HCT116 (cell line): ENCODE measurements at regions not wholly inside any gene's neighbourhood (a gene's known extent, or its start where the extent isn't known, plus 50 kb on each side); places are given as distances from the start of the nearest gene placed in this dataset.
"Not testable (repeated sequence)": the region's sequence is repeated elsewhere in the genome, so short reads cannot be mapped to it uniquely, and the experiment has no call there.

Experiments used
- CBX3 ChIP-seq: IDR thresholded peaks from 2 replicates; pipeline ENCODE4 v1.6.1; 2012; ENCODE audit warnings: low read depth
- CTCF ChIP-seq, 3 experiments: fragments of 200-600 bp in 1 of 3; sonication (generic) in 1 of 3; IDR thresholded peaks in 2 of 3; conservative IDR thresholded peaks in 1 of 3; 2 replicates each; pipeline ENCODE4 v1.5.1; 2012 to 2017; ENCODE audit warnings: low read depth in 2 of 3, low read length in 2 of 3, antibody characterized with exemption in 1 of 3, borderline replicate concordance in 1 of 3, control low read depth in 1 of 3, mild to moderate bottlenecking in 1 of 3, mixed read lengths in 1 of 3, mixed run types in 1 of 3, moderate library complexity in 1 of 3; ENCODE audit not compliant: insufficient read depth in 1 of 3
- ELF1 ChIP-seq: IDR thresholded peaks from 2 replicates; pipeline ENCODE4 v1.6.1; 2012; ENCODE audit warnings: low read depth, borderline replicate concordance
- EZH2phosphoT487 ChIP-seq: fragments of 200-600 bp; IDR thresholded peaks from 2 replicates; pipeline ENCODE4 v1.6.1; 2018; ENCODE audit warnings: antibody characterized with exemption, borderline replicate concordance
- JUND ChIP-seq: IDR thresholded peaks from 2 replicates; pipeline ENCODE4 v1.6.1; 2012
- POLR2AphosphoS5 ChIP-seq: IDR thresholded peaks from 2 replicates; pipeline ENCODE4 v1.6.1; 2011; ENCODE audit warnings: mild to moderate bottlenecking, low read depth, low read length, moderate library complexity
- REST ChIP-seq: IDR thresholded peaks from 2 replicates; pipeline ENCODE4 v1.6.1; 2012; ENCODE audit warnings: low read depth
- SP1 ChIP-seq: IDR thresholded peaks from 2 replicates; pipeline ENCODE4 v1.6.1; 2012; ENCODE audit warnings: low read depth
- TCF7L2 ChIP-seq: IDR thresholded peaks from 2 replicates; pipeline ENCODE4 v1.7.0; 2011; ENCODE audit warnings: borderline replicate concordance, inconsistent platforms; ENCODE audit not compliant: insufficient read depth, insufficient read length; ENCODE audit errors: extremely low read depth
- ZNF274 ChIP-seq: fragments of 200-500 bp; sonication (Bioruptor generic); IDR thresholded peaks from 2 replicates; pipeline ENCODE4 v1.6.1; 2014; ENCODE audit warnings: mild to moderate bottlenecking, low read depth, low read length, inconsistent platforms

- TF ChIP-seq CBX3; JUND; ZNF274; CTCF (IDR thresholded peaks at IDR 0.05 in 2 of 3, conservative IDR thresholded peaks at IDR 0.05 in 1 of 3; ENCODE audit: borderline replicate concordance in 1 of 3, insufficient read depth in 1 of 3, low read depth in 2 of 3, low read length in 2 of 3); EZH2phosphoT487; POLR2AphosphoS5; TCF7L2; SP1; REST; ELF1: not testable (repeated sequence)
Observed at GRCh38 chr4:4028752-4029151, 198.0 kb downstream of the OTOP1 start.
